Fibroblast of lung (primary cell): ENCODE measurements at regions not wholly inside any gene's neighbourhood (a gene's known extent, or its start where the extent isn't known, plus 50 kb on each side); places are given as distances from the start of the nearest gene placed in this dataset.
"Not testable (repeated sequence)": the region's sequence is repeated elsewhere in the genome, so short reads cannot be mapped to it uniquely, and the experiment has no call there.

Experiments used
- CTCF ChIP-seq, 2 donors: IDR thresholded peaks in 1 of 2; conservative IDR thresholded peaks in 1 of 2; 1 replicate in 1 of 2; 2 replicates in 1 of 2; pipeline ENCODE4 v1.5.1; 2011 to 2012; ENCODE audit warnings: low read length in 2 of 2, control low read depth in 1 of 2, inconsistent platforms in 1 of 2, low read depth in 1 of 2, mild to moderate bottlenecking in 1 of 2
- EZH2 ChIP-seq: IDR thresholded peaks from 2 replicates; pipeline ENCODE4 v1.5.1; 2012; ENCODE audit warnings: low read length, control low read depth, mild to moderate bottlenecking; ENCODE audit errors: missing control alignments

GRCh38 chr2:167715498-167715897 lies 531.9 kb downstream of the STK39 start:
- not testable (repeated sequence) for TF ChIP-seq CTCF (conservative IDR thresholded peaks at IDR 0.05 in 1 of 2, IDR thresholded peaks at IDR 0.05 in 1 of 2; ENCODE audit: low read depth in 1 of 2, low read length in 2 of 2); EZH2
